ENCODE measurements at regions not wholly inside any gene's neighbourhood (a gene's known extent, or its start where the extent isn't known, plus 50 kb on each side); places are given as distances from the start of the nearest gene placed in this dataset.

GRCh38 chr6:113540466-113540865 is 316.7 kb upstream of the MARCKS start:
- no peak for DNase-seq (ENCODE audit: low read depth in 1 of 2, low spot score in 1 of 2)
- no peaks in the 10 kb centered on the region for H3K27me3 ChIP-seq (ENCODE audit: insufficient read depth, poor library complexity, severe bottlenecking)
- no peak overlapping the region for H3K4me3 ChIP-seq (replicated peaks; ENCODE audit: insufficient read depth, low read length)
- TF ChIP-seq GABPA (IDR thresholded peaks at IDR 0.05; ENCODE audit: low read depth) (no peak), CTCF (IDR thresholded peaks at IDR 0.05; ENCODE audit: insufficient read depth, low read length) (no peak), SPI1 (IDR thresholded peaks at IDR 0.05; ENCODE audit: borderline replicate concordance, low read depth) (no peak), POLR2AphosphoS5 (IDR thresholded peaks at IDR 0.05; ENCODE audit: low read depth) (no peak)
- TF ChIP-seq, protein P1, sequence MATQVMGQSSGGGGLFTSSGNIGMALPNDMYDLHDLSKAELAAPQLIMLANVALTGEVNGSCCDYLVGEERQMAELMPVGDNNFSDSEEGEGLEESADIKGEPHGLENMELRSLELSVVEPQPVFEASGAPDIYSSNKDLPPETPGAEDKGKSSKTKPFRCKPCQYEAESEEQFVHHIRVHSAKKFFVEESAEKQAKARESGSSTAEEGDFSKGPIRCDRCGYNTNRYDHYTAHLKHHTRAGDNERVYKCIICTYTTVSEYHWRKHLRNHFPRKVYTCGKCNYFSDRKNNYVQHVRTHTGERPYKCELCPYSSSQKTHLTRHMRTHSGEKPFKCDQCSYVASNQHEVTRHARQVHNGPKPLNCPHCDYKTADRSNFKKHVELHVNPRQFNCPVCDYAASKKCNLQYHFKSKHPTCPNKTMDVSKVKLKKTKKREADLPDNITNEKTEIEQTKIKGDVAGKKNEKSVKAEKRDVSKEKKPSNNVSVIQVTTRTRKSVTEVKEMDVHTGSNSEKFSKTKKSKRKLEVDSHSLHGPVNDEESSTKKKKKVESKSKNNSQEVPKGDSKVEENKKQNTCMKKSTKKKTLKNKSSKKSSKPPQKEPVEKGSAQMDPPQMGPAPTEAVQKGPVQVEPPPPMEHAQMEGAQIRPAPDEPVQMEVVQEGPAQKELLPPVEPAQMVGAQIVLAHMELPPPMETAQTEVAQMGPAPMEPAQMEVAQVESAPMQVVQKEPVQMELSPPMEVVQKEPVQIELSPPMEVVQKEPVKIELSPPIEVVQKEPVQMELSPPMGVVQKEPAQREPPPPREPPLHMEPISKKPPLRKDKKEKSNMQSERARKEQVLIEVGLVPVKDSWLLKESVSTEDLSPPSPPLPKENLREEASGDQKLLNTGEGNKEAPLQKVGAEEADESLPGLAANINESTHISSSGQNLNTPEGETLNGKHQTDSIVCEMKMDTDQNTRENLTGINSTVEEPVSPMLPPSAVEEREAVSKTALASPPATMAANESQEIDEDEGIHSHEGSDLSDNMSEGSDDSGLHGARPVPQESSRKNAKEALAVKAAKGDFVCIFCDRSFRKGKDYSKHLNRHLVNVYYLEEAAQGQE (IDR thresholded peaks at IDR 0.05; ENCODE audit: insufficient replicate concordance, low read depth), result no peak
- H3K27ac ChIP-seq (replicated peaks), result no peak overlapping the region

DNA sequence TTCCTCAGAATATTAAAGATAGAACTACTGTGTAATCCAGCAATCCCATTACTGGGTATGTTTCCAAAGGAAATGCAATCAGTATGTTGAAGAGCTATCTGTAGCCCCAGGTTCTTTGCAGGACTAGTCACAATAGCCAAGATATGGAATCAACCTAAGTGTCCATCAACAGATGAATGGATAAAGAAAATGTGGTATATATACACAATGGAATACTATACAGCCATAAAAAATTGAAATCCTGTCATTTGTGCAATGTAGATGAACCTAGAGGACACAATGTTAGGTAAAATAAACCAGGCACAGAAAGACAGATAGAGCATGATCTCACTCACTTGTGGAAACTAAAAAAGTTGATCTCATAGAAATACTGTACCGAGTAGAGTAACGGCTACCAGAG is 306.0 kb upstream of the MARCKS start:
- no peak for DNase-seq (ENCODE audit: low read depth in 1 of 2, low spot score in 1 of 2)
- Histone ChIP-seq H3K27me3 (ENCODE audit: insufficient read depth, poor library complexity, severe bottlenecking) (no peaks in the 10 kb centered on the region), H3K4me3 (replicated peaks; ENCODE audit: insufficient read depth, low read length) (no peak overlapping the region), H3K27ac (replicated peaks) (no peak overlapping the region)
- TF ChIP-seq POLR2AphosphoS5 (IDR thresholded peaks at IDR 0.05; ENCODE audit: low read depth) (no peak), GABPA (IDR thresholded peaks at IDR 0.05; ENCODE audit: low read depth) (no peak), CTCF (IDR thresholded peaks at IDR 0.05; ENCODE audit: insufficient read depth, low read length) (no peak), SPI1 (IDR thresholded peaks at IDR 0.05; ENCODE audit: borderline replicate concordance, low read depth) (no peak)
- TF ChIP-seq, protein P1 (IDR thresholded peaks at IDR 0.05; ENCODE audit: insufficient replicate concordance, low read depth), result no peak

DNA sequence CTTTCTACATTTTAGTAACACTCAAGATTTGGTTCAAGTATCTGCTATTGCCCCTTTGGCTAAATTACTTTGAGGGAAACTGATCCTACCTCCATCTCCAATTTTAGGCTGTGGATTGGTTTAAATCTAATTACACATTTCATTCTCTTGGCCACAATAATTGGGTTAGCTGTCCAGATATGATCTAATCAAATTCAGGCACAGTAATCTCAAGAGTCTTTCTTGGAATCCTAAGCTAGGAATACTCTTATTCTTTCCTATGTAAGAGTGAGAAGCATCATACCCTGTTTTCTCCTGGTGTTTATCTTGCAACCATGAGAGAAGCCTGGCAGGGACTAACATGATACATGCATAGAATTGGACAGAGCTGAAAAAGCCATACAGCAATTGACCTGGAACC is 300.4 kb upstream of the MARCKS start:
- no peak overlapping the region for H3K4me3 ChIP-seq (replicated peaks; ENCODE audit: insufficient read depth, low read length)
- TF ChIP-seq SPI1 (IDR thresholded peaks at IDR 0.05; ENCODE audit: borderline replicate concordance, low read depth) (no peak), POLR2AphosphoS5 (IDR thresholded peaks at IDR 0.05; ENCODE audit: low read depth) (no peak), CTCF (IDR thresholded peaks at IDR 0.05; ENCODE audit: insufficient read depth, low read length) (no peak), GABPA (IDR thresholded peaks at IDR 0.05; ENCODE audit: low read depth) (no peak)
- TF ChIP-seq, protein P1 (IDR thresholded peaks at IDR 0.05; ENCODE audit: insufficient replicate concordance, low read depth), result no peak
- H3K27ac ChIP-seq (replicated peaks), result no peak overlapping the region
- no peaks in the 10 kb centered on the region for H3K27me3 ChIP-seq (ENCODE audit: insufficient read depth, poor library complexity, severe bottlenecking)
- no peak for DNase-seq (ENCODE audit: low read depth in 1 of 2, low spot score in 1 of 2)
